HG03571 (cell line): ENCODE measurements at regions not wholly inside any gene's neighbourhood (a gene's known extent, or its start where the extent isn't known, plus 50 kb on each side); places are given as distances from the start of the nearest gene placed in this dataset.

Source experiments
- ATAC-seq: cut with Tn5 transposase; IDR thresholded peaks from one replicate; pipeline ENCODE4 v1.9.1; 2021; ENCODE audit not compliant: unreplicated experiment

DNA sequence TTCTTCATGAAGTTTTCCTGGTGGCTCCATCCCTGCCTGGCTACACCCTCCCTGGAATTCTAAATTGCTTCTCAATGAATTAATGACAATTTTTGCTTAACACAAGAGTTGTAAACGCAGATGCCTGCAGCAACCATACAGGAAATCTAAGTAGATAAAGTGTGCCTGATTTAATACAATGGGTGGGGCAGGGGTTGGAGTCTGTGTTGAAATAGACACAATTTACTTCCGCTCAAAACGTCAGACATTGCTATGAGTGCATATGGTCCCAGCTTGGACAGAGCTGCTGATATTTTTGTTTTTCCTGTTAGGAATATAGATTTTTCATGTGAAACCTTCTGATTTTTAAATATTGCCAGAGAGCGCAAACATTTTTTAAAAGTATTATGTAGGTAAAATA is 1235.0 kb upstream of the SORCS1 start:
- no peak for ATAC-seq

DNA sequence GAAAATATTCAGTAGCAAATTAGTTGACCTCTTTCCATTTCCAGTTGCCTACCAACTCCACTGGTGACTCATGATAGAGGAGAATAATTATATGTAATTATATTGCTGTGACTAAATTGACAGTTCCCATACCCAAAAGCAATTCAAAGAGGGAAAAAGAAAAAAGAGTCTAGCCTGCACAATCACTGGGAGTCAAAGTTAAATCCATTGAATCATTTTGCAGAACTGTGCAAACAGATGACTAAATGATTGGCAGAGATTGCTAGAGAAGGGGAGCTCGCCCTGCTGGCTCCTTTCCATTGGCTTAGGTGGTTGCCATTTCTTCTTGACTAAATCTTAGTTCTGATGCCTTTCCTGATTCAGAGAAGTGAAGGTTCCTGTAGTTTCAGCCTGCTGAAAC is 1228.6 kb upstream of the SORCS1 start:
- ATAC-seq = no peak

DNA sequence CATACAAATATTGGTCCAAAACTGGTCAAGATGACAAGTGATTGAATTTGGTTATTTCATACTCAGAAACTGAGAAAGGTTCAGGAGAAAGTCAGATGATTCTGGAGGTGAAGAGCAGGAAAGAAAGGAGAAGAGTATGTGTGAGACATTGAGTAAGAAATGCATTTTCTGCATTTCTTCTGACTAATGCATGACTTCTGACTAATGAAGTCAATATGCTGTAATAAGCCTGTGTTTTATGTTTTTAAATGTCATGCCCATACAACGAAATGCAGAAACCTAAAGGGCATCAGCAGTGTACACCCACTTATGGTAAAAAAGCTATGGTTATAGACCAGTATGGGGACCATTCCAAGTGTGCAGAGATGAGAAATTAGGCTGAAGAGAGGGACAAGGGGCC is 1227.8 kb upstream of the SORCS1 start:
- no peak for ATAC-seq

DNA sequence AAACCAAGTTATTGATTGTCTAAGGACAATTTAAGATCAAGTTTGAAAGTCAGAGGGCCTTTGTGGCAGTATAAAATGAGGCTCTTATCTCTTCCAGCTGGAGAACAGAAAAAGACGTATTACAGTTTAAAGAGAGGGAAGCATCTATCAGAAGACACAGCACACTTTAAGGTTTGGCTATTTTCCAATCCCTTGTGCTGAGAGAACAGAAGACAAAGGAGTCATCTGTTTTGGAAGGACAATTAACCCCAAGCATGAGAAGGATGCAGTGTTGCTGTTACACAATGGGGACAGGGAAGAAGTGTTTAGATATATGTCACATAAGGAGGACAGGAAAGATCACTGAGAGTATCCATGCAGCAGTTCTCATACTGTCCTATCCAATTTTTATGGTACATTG is 1224.2 kb upstream of the SORCS1 start:
- no peak for ATAC-seq

DNA sequence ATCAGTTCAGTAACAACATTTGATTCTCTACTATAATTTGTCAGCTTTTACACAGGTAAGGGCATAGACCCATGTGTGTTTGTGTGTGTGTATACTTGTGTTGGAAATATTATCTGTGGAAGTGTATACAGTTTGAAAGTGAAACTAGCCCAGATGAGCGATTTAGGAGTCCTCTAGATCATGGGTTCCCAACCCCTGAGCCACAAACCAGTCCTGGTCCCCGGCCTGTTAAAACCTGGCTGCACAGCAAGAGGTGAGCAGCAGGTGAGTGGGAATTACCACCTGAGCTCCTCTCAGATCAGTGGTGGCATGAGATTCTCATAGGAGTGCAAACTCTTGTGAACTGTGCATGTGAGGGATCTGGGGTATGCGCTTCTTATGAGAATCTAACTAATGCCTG is 1221.5 kb upstream of the SORCS1 start:
- no peak for ATAC-seq

DNA sequence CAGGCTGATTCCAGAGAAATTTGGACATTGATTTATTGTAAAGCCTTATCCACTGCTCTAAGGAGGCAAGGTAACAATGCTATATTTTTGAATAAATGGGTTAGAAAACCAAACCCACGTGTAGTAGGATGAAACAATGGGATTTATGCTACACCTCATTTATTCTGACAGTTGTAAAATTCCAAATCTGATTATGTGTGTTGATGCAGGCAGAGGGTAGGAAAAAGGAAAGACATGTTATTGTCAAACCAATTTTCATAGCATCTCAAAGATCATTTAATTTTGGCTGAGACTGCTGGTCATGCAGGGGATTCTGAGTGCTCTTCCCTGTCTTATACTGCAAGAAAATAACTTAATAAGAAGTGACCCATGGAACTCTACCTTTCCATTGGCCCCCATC is 1219.9 kb upstream of the SORCS1 start:
- ATAC-seq = no peak

DNA sequence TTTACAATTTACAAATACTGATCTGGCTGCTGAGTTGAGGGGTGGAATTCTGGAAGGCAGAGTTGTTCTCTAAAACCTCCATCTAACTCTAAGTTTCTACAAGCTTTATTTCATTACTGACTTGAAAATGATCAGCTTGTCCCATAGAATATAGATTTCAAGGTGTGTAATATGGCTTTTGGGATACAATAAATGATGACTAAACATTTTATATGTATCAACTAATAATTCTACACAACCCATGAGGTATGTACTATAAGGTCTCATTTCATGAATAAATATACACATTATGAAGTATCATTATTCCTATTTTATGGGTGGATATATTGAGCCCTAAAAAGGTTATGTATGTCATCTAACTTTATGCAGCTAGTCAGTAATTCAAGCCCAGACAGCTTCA is 1214.3 kb upstream of the SORCS1 start:
- no peak for ATAC-seq

DNA sequence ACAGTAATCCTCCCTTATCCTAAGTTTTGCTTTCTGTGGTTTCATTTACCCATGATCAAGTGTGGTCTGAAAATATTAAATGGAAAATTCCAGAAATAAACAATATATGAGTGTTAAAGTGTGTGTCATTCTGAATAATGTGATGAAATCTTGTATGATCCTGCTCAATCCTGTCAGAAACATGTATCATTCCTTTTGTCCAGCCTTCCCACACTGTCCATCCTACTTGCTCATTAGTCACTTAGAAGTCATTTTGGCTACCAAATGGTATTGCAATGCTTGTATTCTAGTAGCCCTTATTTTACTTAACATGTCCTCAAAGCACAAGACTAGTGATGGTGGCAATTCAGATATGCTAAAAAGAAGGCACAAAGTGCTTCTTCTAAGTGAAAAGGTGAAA is 1211.2 kb upstream of the SORCS1 start:
- no peak for ATAC-seq

DNA sequence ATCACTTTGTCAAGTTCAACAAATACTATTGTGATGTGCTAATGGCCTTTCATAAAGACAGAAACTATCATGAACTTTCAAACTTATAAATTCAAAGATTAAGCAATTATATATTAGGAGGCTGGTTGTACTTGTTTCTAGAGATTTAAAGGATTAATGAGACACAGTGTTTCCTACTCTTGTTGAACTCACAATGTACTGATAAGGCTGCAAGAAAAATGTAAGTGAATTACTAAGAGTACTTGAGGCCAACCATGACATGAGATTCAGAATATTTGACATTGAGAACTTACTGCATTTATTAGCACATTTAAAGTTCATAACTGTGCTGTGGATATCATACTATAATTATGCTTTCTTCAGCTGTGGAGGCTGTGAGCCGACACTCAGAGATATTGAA is 1210.5 kb upstream of the SORCS1 start:
- no peak for ATAC-seq

DNA sequence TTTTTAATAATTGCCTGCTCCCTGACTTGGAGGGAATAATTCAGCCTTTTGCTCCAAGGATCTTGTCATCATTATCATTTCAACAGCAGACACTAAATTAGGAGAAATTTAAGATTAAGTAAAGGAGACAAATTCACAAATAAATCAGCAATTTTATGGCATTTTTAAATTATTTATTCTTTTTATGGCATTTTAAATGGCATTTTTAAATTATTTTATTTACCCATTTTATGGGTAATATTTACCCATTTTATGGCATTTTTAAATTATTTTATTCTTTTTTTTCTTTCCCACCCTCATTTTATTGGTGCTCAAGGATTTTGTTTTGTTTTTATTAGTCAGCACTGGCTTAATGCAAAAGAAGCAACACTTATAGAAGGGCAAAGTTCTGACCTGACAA is 1201.0 kb upstream of the SORCS1 start:
- no peak for ATAC-seq

DNA sequence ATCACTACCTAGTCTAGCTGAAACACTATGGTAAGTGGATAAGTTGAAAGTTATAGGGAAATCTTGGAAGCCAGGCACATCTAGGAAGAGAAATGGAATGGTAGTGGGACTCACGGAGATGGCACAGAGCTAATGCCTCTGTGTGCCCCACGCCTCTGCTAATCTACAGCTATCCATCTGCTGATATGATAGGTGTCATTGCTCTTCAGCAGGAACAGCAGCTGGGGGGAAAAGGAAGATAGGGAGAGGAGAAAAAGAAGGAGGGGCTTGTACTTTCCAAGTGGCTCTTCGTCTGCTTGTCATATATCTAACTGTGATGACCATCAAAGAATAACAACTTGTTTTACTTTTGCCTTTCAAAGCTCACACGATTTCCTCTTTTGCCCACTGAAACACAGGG is 1199.1 kb upstream of the SORCS1 start:
- no peak for ATAC-seq

DNA sequence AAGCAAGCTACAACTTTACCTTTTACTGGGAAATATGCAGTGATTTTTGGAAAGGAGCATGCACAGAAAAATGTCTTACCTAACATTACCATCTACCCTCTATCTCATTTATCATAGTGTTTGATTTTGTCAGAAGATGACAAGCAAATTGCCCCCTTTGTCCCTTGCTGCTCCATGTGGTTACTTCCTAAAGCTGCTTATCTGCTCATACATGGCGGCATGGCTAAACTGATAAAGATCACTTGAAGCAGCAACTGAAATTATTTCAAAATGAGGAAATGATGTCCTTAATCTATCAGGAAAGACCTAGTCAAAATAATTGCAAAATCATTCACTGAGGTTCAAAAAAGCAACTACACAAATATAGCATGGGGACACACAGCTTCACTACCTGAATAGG is 1198.5 kb upstream of the SORCS1 start:
- no peak for ATAC-seq

DNA sequence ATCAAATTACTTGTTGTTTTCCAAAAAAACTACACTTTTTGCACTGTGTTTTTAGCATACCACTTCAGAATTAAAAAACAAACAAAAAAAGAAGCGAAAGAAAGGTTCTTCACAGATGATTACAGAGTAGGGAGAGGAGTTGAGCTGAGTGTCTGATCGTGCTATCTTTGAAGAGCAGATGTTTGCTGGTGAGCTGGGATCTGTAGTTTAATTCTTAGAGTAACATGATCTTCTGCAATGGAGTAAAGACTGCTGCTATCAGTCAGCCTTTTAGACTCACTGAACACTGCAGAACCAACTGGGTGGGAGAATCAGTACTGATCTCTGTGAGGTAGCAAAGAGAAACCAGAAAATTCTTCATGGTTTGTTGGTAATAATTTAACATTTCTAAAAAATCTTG is 1197.8 kb upstream of the SORCS1 start:
- ATAC-seq = no peak

DNA sequence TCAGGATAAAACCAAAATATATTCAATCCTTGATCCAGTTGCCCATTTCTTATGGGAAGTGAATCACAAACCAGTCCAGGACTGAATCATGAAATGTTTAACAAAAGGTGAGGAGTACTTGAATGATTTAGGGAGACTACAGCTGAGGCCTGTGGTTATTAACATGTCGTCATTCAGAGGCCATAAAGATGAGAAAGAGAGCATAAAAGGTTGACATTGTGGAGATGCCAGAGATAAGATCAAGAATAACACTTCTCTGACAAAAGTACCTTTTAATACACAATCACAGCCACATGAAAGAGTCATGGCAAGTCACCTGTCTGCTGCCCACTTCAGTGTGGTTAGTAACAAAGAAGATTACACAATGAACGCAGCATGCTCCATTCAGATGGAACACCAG is 1195.7 kb upstream of the SORCS1 start:
- ATAC-seq = no peak

DNA sequence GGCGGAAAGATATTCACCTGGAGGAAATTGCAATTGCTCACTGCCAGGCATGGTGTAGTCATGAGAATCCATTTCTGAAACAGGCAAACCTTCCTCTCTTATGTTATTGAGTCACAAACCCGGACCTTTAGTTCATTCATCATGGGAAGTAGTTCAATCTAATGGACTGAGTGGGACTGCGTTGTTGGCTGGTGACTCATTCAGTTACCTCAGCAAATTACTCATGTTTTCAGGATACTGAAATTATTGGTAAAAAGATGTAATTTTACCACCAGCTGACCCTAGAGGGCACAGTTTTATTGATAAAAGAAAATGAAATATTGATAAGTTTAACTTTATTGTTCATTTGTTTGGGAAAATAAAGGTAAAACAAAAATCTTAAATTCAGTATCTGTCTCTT is 1194.4 kb upstream of the SORCS1 start:
- no peak for ATAC-seq

DNA sequence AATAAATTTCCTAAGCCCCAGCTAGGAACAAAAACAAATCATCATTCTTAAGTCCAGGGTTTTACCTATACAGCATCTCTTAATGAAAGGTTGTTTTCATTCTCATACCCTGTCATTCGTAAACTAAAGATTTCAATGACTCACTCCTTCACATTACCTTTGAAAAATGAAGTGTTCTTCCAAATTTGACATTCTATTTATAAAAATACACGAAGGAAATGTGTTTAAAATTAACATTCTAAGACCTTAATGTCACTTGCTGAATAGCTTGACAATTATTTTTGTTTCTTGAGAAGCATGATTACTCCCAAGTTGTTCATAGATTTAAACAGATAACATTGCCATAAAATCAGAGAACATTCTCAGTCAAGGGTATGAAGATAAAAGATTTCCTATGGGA is 1188.3 kb upstream of the SORCS1 start:
- ATAC-seq = no peak

DNA sequence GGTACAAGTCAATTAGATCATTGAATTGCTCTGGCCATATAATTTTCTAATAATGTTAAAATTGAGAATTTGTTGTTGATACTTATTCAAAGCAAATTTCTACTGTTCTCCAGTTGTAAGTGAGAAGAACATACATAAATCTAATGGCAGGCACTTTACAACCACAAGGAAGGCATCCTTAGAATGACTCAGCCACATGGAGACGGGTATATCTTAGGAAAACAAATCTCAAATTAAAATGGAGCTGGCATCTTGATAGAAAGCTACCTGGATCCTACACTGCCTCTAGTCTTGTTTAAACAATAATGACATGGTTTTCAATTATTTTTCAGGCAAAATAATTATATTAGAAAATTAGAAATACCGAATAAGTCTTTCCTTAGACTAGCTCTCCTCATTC is 1183.7 kb upstream of the SORCS1 start:
- ATAC-seq = no peak

DNA sequence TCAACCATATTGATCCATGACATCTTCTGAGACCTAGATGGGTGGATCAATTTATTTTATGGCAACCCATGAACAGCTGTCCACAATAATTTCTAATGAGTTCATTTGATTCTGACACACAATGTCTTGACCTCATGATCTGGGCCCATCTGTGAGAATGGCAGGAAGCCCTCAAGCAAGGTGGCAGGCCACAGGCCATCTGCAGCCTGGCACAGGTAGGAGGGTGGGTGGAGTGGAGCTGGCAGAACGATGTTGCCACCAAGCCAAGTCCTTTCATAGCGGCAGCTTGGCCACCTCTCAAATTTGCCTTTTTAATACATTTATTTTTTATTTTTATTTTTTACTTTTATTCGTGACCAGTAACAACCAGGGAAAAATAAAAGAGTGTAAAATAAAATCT is 1181.6 kb upstream of the SORCS1 start:
- no peak for ATAC-seq

DNA sequence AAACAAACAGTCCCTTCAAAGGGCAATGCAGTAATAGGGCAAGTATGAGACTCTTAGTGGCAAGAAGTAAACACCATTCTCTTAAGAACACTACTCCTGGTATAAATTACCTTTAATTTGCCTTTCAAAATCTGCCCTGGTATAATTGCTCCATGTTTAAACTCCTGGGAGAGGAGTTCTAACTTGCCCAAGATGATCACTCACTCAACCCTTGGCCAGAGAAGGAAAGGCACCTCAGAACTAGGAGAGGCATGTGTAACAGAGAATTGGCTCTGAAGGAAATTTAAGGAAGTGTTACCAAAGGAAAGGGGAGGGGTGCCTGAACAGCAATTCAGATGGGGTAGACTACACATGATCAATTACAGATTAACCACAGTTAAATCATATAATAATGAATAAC is 1173.6 kb upstream of the SORCS1 start:
- ATAC-seq = no peak

DNA sequence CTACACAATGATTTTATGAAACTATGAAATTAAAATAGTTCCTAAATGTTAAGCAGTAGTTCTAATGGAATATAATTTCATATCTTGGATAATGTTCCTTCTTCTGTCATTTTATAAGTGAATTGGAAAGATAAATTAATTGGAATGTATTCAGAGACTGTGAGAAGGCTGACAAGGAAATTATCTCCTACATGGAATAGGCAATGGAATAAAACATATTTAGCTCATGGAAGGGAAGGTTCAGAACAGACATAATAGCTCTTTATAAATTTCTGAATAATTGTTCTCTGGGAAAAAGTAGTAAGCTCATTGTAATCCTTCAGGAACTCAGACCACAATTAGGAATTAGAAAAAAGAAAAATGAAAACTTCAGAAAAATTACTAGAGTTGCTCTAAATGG is 1172.3 kb upstream of the SORCS1 start:
- no peak for ATAC-seq

DNA sequence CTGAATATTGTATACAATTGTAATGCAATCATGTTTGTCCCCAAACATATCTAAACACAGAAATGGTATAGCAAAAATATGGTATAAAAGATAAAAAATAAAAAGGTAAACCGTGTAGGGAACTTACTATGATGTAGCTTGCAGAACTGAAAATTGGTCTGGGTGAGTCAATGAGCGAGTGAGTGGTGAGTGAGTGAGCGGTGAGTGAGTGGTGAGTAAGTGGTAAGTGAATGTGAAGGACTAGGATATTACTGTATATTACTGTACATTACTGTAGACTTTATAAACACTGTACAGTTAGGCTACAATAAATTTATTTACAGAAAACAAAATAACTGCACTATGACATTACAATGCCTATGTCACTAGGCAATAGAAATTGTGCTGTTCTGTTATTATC is 1163.2 kb upstream of the SORCS1 start:
- ATAC-seq = no peak

DNA sequence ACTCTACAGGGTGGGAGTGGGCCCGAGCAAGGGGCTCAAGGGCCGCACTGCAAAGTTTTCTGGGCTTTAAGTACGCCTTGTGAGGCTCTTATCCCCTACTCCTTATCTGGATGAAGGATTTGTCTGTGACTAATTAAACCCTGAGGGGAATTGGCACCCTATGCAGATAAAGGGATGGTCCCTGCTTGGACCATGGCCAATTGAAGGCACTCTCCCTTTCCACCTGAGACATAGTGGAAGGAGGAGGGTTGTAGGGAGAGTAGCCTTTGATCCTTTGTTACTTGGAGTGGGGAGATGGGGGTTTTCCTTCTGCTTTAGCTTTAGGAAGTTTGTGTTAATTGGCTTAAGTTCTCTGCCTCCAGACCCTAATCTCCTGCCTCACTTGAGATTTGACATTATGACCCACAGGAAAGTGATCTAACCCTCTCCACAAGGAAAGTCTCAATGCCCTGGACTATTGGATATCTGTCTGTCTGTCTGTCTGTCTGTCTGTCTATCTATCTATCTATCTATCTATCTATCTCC is 1158.8 kb upstream of the SORCS1 start:
- no peak for ATAC-seq

DNA sequence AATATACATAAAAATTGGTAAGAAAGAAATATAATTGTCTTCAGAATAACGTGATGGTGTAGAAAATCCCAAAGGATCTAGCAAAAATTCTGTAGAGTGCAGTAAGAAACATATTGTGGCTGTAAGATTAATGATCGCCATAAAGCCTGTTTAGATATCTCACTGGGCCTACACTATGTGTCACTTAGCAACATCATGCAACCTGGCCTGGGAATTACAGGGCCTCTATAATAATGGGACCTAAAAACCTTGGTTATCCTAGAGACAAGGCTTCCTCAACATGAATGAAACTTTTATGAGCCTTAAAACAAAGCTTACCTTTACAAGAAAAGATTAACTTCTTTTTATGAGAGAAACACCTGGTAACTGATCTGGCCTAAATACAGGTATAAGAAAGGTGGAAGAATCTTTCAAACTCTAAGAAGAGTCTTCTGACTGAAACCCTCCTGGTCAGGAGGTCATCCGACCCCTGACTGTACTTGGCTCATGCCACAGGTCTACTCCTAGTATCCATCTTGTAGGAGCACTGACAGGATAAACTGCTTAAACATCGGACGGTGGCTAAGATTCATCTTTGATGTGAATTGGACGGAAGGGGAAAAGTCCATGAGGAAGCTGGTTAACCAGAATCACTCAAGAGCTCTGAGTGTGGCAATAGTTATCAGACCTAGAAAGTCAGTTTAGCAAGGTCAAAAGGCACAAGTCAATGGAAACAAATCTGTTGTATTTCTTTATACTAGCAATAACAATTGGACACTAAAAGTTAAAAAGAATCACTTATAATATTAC is 1155.1 kb upstream of the SORCS1 start:
- no peak for ATAC-seq
